ENCODE measurements at regions not wholly inside any gene's neighbourhood (a gene's known extent, or its start where the extent isn't known, plus 50 kb on each side); places are given as distances from the start of the nearest gene placed in this dataset.
A peak's percentile ranks its signal among the peaks of the same experiment; 100 is the strongest.

DNA sequence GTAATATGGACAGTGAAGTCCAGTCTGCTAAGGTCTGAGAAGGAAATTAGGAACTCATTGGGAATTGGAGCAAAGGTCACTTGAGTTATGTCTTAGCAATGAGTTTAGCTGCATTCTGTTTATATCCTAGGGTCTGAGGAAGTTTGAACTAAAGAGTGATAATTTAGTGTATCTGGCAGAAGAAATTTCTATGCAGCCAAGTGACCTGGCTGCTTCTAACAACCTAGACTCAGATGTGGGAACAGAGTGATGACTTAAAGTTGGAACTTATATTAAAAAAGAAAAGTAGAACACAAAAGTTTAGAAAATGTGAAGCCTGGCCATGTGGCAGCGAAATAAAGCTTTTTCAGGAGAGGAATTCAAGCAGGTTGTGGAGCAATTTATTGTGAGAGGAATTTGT is 106.2 kb downstream of the PRDM9 start:
- 98 to 100% methylated on average over 1 of the region's 1 CpG for WGBS, 2 experiments (ENCODE audit: insufficient coverage in 1 of 2, insufficient read length in 1 of 2)
- H3K27ac Mint-ChIP-seq: no peak overlapping the region
- Histone ChIP-seq H3K4me3 (ENCODE audit: low read length) (no peak overlapping the region), H3K9me3 (ENCODE audit: control insufficient read depth, low read length) (peaks cover 34% of the 10 kb centered on the region), H3K36me3 (ENCODE audit: control insufficient read depth, insufficient read depth, low read length) (no peaks in the 10 kb centered on the region), H3K27me3 (ENCODE audit: control insufficient read depth, insufficient read depth, low read length, poor library complexity, severe bottlenecking) (no peaks in the 10 kb centered on the region), H3K27ac (ENCODE audit: low read depth, low read length) (no peak overlapping the region), H3K9ac (ENCODE audit: extremely low read depth, low read length, poor library complexity, severe bottlenecking) (no peak overlapping the region), H3K4me1 (ENCODE audit: control insufficient read depth, insufficient read depth, low read length) (no peaks in the 10 kb centered on the region)
- no peaks in the 10 kb centered on the region for H3K4me1 Mint-ChIP-seq
- no peak for DNase-seq
- H3K4me3 Mint-ChIP-seq: no peak overlapping the region
- H3K36me3 Mint-ChIP-seq (ENCODE audit: low read depth): peaks cover 6% of the 10 kb centered on the region
- H3K9me3 Mint-ChIP-seq: peaks cover 45% of the 10 kb centered on the region
- H3K27me3 Mint-ChIP-seq (ENCODE audit: insufficient read depth): no peaks in the 10 kb centered on the region
- TF ChIP-seq, protein P1, sequence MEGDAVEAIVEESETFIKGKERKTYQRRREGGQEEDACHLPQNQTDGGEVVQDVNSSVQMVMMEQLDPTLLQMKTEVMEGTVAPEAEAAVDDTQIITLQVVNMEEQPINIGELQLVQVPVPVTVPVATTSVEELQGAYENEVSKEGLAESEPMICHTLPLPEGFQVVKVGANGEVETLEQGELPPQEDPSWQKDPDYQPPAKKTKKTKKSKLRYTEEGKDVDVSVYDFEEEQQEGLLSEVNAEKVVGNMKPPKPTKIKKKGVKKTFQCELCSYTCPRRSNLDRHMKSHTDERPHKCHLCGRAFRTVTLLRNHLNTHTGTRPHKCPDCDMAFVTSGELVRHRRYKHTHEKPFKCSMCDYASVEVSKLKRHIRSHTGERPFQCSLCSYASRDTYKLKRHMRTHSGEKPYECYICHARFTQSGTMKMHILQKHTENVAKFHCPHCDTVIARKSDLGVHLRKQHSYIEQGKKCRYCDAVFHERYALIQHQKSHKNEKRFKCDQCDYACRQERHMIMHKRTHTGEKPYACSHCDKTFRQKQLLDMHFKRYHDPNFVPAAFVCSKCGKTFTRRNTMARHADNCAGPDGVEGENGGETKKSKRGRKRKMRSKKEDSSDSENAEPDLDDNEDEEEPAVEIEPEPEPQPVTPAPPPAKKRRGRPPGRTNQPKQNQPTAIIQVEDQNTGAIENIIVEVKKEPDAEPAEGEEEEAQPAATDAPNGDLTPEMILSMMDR (conservative IDR thresholded peaks at IDR 0.05): no peak

DNA sequence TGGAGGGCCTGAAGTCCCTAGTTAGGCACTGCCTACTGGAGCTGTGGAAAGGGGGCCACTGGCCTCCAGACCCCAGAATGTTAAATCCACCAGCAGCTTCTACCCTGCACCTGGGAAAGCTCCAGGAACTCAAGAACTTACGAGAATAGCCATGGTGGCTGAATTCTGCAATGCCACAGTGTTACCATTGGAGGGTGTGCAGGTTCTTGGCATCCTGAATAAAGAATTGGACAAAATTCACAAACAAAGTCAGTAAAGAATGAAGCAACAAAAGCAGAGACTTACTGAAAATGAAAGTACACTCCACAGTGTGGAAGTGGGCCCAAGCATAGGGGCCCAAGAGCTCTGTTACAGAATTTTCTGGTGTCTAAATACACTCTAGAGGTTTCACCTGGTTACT is 107.0 kb downstream of the PRDM9 start:
- H3K9ac ChIP-seq (ENCODE audit: extremely low read depth, low read length, poor library complexity, severe bottlenecking): no peak overlapping the region
- no peak overlapping the region for H3K27ac Mint-ChIP-seq
- peaks cover 34% of the 10 kb centered on the region for H3K9me3 ChIP-seq (ENCODE audit: control insufficient read depth, low read length)
- H3K27me3 ChIP-seq (ENCODE audit: control insufficient read depth, insufficient read depth, low read length, poor library complexity, severe bottlenecking): no peaks in the 10 kb centered on the region
- H3K36me3 ChIP-seq (ENCODE audit: control insufficient read depth, insufficient read depth, low read length): no peaks in the 10 kb centered on the region
- H3K4me1 Mint-ChIP-seq: no peaks in the 10 kb centered on the region
- no peak overlapping the region for H3K27ac ChIP-seq (ENCODE audit: low read depth, low read length)
- peaks cover 6% of the 10 kb centered on the region for H3K36me3 Mint-ChIP-seq (ENCODE audit: low read depth)
- H3K4me1 ChIP-seq (ENCODE audit: control insufficient read depth, insufficient read depth, low read length): no peaks in the 10 kb centered on the region
- 82% methylated on average over 1 of the region's 1 CpG; no CpG with 5 or more reads in 1 of the 2 experiments for WGBS, 2 experiments (ENCODE audit: insufficient coverage in 1 of 2, insufficient read length in 1 of 2)
- TF ChIP-seq, protein P1 (conservative IDR thresholded peaks at IDR 0.05): no peak
- H3K4me3 Mint-ChIP-seq: no peak overlapping the region
- H3K4me3 ChIP-seq (ENCODE audit: low read length): peak overlapping the region; percentile 33
- H3K9me3 Mint-ChIP-seq: peaks cover 45% of the 10 kb centered on the region
- H3K27me3 Mint-ChIP-seq (ENCODE audit: insufficient read depth): no peaks in the 10 kb centered on the region
- DNase-seq: no peak

DNA sequence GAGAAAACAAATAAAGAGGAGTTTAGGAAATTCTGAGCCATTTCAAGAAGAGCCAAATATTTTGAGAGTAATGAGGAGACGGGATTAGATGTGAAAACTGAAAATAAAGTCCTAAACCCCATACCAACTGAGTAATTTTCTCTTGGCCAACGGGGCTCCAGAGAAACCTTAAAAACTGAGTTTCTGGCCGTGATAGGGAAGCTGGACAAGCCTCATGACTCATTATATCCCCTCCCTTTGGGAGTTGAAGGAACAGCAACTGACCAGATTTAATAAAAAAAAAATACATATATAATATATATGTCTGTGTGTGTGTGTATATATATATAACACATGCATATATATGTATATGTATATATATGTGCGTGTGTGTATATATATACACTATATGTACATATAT is 119.6 kb downstream of the PRDM9 start:
- Histone ChIP-seq H3K9me3 (ENCODE audit: control insufficient read depth, low read length) (no peaks in the 10 kb centered on the region), H3K4me3 (ENCODE audit: low read length) (no peak overlapping the region), H3K27ac (ENCODE audit: low read depth, low read length) (no peak overlapping the region), H3K4me1 (ENCODE audit: control insufficient read depth, insufficient read depth, low read length) (no peaks in the 10 kb centered on the region), H3K27me3 (ENCODE audit: control insufficient read depth, insufficient read depth, low read length, poor library complexity, severe bottlenecking) (no peaks in the 10 kb centered on the region), H3K9ac (ENCODE audit: extremely low read depth, low read length, poor library complexity, severe bottlenecking) (no peak overlapping the region), H3K36me3 (ENCODE audit: control insufficient read depth, insufficient read depth, low read length) (no peaks in the 10 kb centered on the region)
- WGBS, 2 experiments (ENCODE audit: insufficient coverage in 1 of 2, insufficient read length in 1 of 2): 93% methylated on average over 2 of the region's 4 CpGs; no CpG with 5 or more reads in 1 of the 2 experiments
- Mint-ChIP-seq H3K4me1 (peaks cover 6% of the 10 kb centered on the region), H3K4me3 (no peak overlapping the region), H3K36me3 (ENCODE audit: low read depth) (no peaks in the 10 kb centered on the region), H3K27me3 (ENCODE audit: insufficient read depth) (no peaks in the 10 kb centered on the region), H3K9me3 (no peaks in the 10 kb centered on the region), H3K27ac (no peak overlapping the region)
- TF ChIP-seq, protein P1 (conservative IDR thresholded peaks at IDR 0.05): no peak
- DNase-seq: no peak

Measured in endodermal cell (in vitro differentiated cells).